SK-N-SH treated with all-trans-retinoic acid at 6 μM for 48 hours (cell line): ENCODE measurements at regions not wholly inside any gene's neighbourhood (a gene's known extent, or its start where the extent isn't known, plus 50 kb on each side); places are given as distances from the start of the nearest gene placed in this dataset.
"Not testable (repeated sequence)": the region's sequence is repeated elsewhere in the genome, so short reads cannot be mapped to it uniquely, and the experiment has no call there.

ENCODE experiments used
- ATAC-seq: fragments of 200-7000 bp; cut with Tn5 transposase; 3 replicates; pipeline ENCODE4 v1.9.1; 2020; ENCODE audit warnings: mild to moderate bottlenecking, moderate library complexity
- ARNTL ChIP-seq: fragments of 450-650 bp; formaldehyde crosslinking; IDR thresholded peaks from 2 replicates; pipeline ENCODE4 v1.5.0; 2020; ENCODE audit warnings: low read depth, mild to moderate bottlenecking, moderate library complexity, borderline replicate concordance
- BACH2 ChIP-seq: fragments of 250-450 bp; sonication (Bioruptor Pico); IDR thresholded peaks from 2 replicates; pipeline ENCODE4 v1.9.0; 2021; ENCODE audit warnings: mild to moderate bottlenecking, borderline replicate concordance
- CSDC2 ChIP-seq: fragments of 250-450 bp; sonication (Bioruptor Pico); IDR thresholded peaks from 2 replicates; pipeline ENCODE4 v1.5.0; 2020; ENCODE audit warnings: mild to moderate bottlenecking, moderate library complexity
- ESRRG ChIP-seq: fragments of 250-450 bp; sonication (Bioruptor Pico); IDR thresholded peaks from 2 replicates; pipeline ENCODE4 v1.6.1; 2021; ENCODE audit warnings: mild to moderate bottlenecking
- GLIS3 ChIP-seq: fragments of 250-450 bp; sonication (Bioruptor Pico); IDR thresholded peaks from 2 replicates; pipeline ENCODE4 v1.5.0; 2020; ENCODE audit warnings: mild to moderate bottlenecking, moderate library complexity
- OSR1 ChIP-seq: fragments of 250-450 bp; sonication (Bioruptor Pico); IDR thresholded peaks from 2 replicates; pipeline ENCODE4 v1.8.0; 2022; ENCODE audit warnings: moderate library complexity, mild to moderate bottlenecking, inconsistent platforms
- PPARA ChIP-seq: fragments of 250-450 bp; sonication (Bioruptor Pico); IDR thresholded peaks from 2 replicates; pipeline ENCODE4 v1.5.0; 2020; ENCODE audit warnings: mild to moderate bottlenecking, borderline replicate concordance
- RARB ChIP-seq: fragments of 250-450 bp; sonication (Bioruptor Pico); IDR thresholded peaks from 2 replicates; pipeline ENCODE4 v1.8.0; 2021; ENCODE audit warnings: mild to moderate bottlenecking, moderate library complexity
- SNAI2 ChIP-seq: fragments of 250-450 bp; sonication (Bioruptor Pico); IDR thresholded peaks from 2 replicates; pipeline ENCODE4 v1.5.0; 2020; ENCODE audit warnings: mild to moderate bottlenecking, moderate library complexity
- TCF4 ChIP-seq: fragments of 250-450 bp; sonication (Bioruptor Pico); IDR thresholded peaks from 2 replicates; pipeline ENCODE4 v1.8.0; 2021; ENCODE audit warnings: mild to moderate bottlenecking, moderate library complexity, borderline replicate concordance
- TOX ChIP-seq: fragments of 250-450 bp; sonication (Bioruptor Pico); IDR thresholded peaks from 2 replicates; pipeline ENCODE4 v1.8.0; 2021; ENCODE audit warnings: mild to moderate bottlenecking, moderate library complexity, borderline replicate concordance
- ZC3H10 ChIP-seq: fragments of 250-450 bp; sonication (Bioruptor Pico); IDR thresholded peaks from 2 replicates; pipeline ENCODE4 v1.5.1; 2021; ENCODE audit warnings: mild to moderate bottlenecking, moderate library complexity
- ZFP3 ChIP-seq: fragments of 250-450 bp; sonication (Bioruptor Pico); IDR thresholded peaks from 2 replicates; pipeline ENCODE4 v1.5.0; 2020; ENCODE audit warnings: mild to moderate bottlenecking, moderate library complexity
- ZFP30 ChIP-seq: fragments of 450-650 bp; formaldehyde crosslinking; IDR thresholded peaks from 2 replicates; pipeline ENCODE4 v1.5.0; 2022; ENCODE audit warnings: mild to moderate bottlenecking, moderate library complexity
- ZNF565 ChIP-seq: fragments of 450-650 bp; formaldehyde crosslinking; conservative IDR thresholded peaks from 2 replicates; pipeline ENCODE4 v1.5.0; 2020; ENCODE audit warnings: low read depth, mild to moderate bottlenecking, moderate library complexity
- ZNF70 ChIP-seq: fragments of 450-650 bp; formaldehyde crosslinking; IDR thresholded peaks from 2 replicates; pipeline ENCODE4 v1.5.0; 2020; ENCODE audit warnings: mild to moderate bottlenecking, moderate library complexity
- ZNF8 ChIP-seq: fragments of 450-650 bp; formaldehyde crosslinking; IDR thresholded peaks from 2 replicates; pipeline ENCODE4 v1.5.0; 2020; ENCODE audit warnings: mild to moderate bottlenecking, moderate library complexity
- TF ChIP-seq, protein P1 (sequence below): fragments of 250-450 bp; sonication (Bioruptor Pico); IDR thresholded peaks from 2 replicates; pipeline ENCODE4 v1.5.1; 2021; ENCODE audit warnings: mild to moderate bottlenecking, moderate library complexity
- TF ChIP-seq, protein P2 (sequence below): fragments of 250-450 bp; sonication (Bioruptor Pico); IDR thresholded peaks from 2 replicates; pipeline ENCODE4 v1.5.0; 2020; ENCODE audit warnings: mild to moderate bottlenecking, moderate library complexity
- TF ChIP-seq, protein P3 (sequence below): fragments of 250-450 bp; sonication (Bioruptor Pico); IDR thresholded peaks from 2 replicates; pipeline ENCODE4 v1.8.0; 2021; ENCODE audit warnings: low read depth, mild to moderate bottlenecking, moderate library complexity, borderline replicate concordance
- TF ChIP-seq, protein P4 (sequence below): fragments of 250-450 bp; sonication (Bioruptor Pico); IDR thresholded peaks from 2 replicates; pipeline ENCODE4 v1.5.1; 2020; ENCODE audit warnings: low read depth, mild to moderate bottlenecking, moderate library complexity
- TF ChIP-seq, protein P5 (sequence below): fragments of 250-450 bp; sonication (Bioruptor Pico); IDR thresholded peaks from 2 replicates; pipeline ENCODE4 v1.8.0; 2020; ENCODE audit warnings: mild to moderate bottlenecking, moderate library complexity, borderline replicate concordance

DNA sequence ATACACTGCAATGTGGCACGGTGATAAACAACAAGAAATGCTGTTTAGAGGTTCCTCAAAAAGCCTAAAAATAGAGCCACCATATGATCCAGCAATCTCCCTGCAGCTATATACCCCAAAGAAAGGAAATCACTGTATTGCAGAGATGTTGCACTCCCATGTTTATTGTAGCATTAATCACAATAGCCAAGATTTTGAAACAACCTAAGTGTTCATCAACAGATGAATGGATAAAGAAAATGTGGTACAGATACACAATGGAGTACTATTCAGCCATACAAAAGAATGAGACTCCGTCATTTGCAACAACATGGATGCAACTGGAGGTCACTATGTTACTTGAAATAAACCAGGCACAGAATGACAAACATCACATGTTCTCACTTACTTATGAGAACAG lies 365.8 kb upstream of the DIPK2B start:
- no peak for ATAC-seq

DNA sequence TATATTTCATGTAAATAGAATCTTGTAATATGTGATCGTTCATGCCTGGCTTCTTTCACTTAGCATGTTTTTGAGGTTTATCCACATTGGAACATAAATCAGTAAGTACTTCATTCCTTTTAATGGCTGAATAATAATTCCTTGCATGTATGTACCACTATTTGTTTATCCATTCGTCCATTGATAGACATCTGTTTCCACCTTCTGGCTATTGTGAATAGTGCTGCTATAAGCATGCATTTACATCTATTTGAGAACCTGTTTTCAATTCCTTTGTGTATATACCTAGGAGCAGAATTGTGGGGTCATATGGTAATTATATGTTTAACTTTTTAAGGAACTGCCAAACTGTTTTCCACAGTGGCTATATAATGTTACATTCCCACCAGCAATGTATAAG lies 356.7 kb upstream of the DIPK2B start:
- 0 out of 3 replicates have a peak, but pooled peaks have one; percentile 28 for ATAC-seq
- TF ChIP-seq, protein P1, sequence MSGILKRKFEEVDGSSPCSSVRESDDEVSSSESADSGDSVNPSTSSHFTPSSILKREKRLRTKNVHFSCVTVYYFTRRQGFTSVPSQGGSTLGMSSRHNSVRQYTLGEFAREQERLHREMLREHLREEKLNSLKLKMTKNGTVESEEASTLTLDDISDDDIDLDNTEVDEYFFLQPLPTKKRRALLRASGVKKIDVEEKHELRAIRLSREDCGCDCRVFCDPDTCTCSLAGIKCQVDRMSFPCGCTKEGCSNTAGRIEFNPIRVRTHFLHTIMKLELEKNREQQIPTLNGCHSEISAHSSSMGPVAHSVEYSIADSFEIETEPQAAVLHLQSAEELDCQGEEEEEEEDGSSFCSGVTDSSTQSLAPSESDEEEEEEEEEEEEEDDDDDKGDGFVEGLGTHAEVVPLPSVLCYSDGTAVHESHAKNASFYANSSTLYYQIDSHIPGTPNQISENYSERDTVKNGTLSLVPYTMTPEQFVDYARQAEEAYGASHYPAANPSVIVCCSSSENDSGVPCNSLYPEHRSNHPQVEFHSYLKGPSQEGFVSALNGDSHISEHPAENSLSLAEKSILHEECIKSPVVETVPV (CRISPR knock-in tag), result no peak
- no peak for TF ChIP-seq CSDC2 (CRISPR knock-in tag)
- TF ChIP-seq ZFP3 (CRISPR knock-in tag), result no peak
- no peak for TF ChIP-seq TOX
- no peak for TF ChIP-seq OSR1 (CRISPR knock-in tag)
- TF ChIP-seq ZC3H10, result no peak
- no peak for TF ChIP-seq BACH2
- TF ChIP-seq, all 23 proteins: peak for 0

More for the DNA sequence above, 365.8 kb upstream of the DIPK2B start:
- TF ChIP-seq SNAI2 (no peak), GLIS3 (no peak)

DNA sequence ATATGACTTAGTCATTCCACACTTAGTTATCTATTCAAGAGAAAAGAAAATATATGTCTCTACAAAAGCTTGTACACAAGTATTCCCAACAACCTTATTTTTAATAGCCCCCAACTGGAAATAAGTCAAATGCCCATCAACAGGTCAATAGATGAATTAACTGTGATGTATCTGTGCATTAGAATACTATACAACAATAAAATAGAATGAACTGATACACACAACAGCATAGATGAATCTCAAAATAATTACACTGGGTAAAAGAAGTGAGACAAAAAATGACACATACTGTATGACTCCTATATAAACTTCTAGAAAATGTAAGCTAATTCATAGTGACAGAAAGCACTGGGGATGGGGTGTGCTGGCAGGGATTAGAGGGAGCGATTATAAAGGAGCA lies 354.1 kb upstream of the DIPK2B start:
- no peak for TF ChIP-seq PPARA
- TF ChIP-seq, protein P2, sequence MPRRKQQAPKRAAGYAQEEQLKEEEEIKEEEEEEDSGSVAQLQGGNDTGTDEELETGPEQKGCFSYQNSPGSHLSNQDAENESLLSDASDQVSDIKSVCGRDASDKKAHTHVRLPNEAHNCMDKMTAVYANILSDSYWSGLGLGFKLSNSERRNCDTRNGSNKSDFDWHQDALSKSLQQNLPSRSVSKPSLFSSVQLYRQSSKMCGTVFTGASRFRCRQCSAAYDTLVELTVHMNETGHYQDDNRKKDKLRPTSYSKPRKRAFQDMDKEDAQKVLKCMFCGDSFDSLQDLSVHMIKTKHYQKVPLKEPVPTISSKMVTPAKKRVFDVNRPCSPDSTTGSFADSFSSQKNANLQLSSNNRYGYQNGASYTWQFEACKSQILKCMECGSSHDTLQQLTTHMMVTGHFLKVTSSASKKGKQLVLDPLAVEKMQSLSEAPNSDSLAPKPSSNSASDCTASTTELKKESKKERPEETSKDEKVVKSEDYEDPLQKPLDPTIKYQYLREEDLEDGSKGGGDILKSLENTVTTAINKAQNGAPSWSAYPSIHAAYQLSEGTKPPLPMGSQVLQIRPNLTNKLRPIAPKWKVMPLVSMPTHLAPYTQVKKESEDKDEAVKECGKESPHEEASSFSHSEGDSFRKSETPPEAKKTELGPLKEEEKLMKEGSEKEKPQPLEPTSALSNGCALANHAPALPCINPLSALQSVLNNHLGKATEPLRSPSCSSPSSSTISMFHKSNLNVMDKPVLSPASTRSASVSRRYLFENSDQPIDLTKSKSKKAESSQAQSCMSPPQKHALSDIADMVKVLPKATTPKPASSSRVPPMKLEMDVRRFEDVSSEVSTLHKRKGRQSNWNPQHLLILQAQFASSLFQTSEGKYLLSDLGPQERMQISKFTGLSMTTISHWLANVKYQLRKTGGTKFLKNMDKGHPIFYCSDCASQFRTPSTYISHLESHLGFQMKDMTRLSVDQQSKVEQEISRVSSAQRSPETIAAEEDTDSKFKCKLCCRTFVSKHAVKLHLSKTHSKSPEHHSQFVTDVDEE, result no peak
- no peak for TF ChIP-seq ZNF565 (CRISPR knock-in tag)
- no peak for TF ChIP-seq RARB (CRISPR knock-in tag)
- TF ChIP-seq ESRRG (CRISPR knock-in tag), result no peak
- TF ChIP-seq ZNF8 (CRISPR knock-in tag), result no peak
- no peak for TF ChIP-seq CSDC2 (CRISPR knock-in tag)
- TF ChIP-seq ARNTL (CRISPR knock-in tag), result no peak
- TF ChIP-seq TOX, result no peak
- TF ChIP-seq BACH2, result no peak
- TF ChIP-seq SNAI2, result no peak
- no peak for TF ChIP-seq TCF4 (CRISPR knock-in tag)
- ATAC-seq, result no peak

DNA sequence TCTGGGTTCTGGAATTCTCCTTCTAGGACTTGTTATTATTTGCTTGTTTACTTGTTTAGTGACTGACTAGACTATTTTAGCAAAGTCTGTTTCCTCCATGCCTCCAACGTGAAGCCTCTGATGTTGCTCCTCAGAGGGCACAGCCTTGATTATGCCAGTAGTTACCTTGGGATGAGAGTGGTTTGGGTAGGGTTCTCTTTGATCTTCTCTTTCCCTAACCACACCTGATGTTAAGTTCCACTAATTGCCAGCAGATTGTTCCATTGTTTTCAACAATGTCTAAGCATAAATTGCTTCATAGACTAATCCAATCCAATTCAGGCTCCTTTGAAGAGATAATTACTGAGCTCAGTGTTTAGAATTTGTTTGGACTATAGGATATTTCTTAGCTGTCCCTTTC lies 352.7 kb upstream of the DIPK2B start:
- ATAC-seq, result no peak
- TF ChIP-seq ZNF70 (CRISPR knock-in tag) (no peak), RARB (CRISPR knock-in tag) (no peak), TOX (no peak), TCF4 (CRISPR knock-in tag) (no peak), ZNF8 (CRISPR knock-in tag) (no peak), PPARA (no peak), GLIS3 (no peak), ZFP30 (CRISPR knock-in tag) (no peak), SNAI2 (no peak), BACH2 (no peak), ARNTL (CRISPR knock-in tag) (no peak)
- TF ChIP-seq, protein P3, sequence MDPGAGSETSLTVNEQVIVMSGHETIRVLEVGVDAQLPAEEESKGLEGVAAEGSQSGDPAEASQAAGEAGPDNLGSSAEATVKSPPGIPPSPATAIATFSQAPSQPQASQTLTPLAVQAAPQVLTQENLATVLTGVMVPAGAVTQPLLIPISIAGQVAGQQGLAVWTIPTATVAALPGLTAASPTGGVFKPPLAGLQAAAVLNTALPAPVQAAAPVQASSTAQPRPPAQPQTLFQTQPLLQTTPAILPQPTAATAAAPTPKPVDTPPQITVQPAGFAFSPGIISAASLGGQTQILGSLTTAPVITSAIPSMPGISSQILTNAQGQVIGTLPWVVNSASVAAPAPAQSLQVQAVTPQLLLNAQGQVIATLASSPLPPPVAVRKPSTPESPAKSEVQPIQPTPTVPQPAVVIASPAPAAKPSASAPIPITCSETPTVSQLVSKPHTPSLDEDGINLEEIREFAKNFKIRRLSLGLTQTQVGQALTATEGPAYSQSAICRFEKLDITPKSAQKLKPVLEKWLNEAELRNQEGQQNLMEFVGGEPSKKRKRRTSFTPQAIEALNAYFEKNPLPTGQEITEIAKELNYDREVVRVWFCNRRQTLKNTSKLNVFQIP (CRISPR knock-in tag), result no peak
- TF ChIP-seq, protein P4, sequence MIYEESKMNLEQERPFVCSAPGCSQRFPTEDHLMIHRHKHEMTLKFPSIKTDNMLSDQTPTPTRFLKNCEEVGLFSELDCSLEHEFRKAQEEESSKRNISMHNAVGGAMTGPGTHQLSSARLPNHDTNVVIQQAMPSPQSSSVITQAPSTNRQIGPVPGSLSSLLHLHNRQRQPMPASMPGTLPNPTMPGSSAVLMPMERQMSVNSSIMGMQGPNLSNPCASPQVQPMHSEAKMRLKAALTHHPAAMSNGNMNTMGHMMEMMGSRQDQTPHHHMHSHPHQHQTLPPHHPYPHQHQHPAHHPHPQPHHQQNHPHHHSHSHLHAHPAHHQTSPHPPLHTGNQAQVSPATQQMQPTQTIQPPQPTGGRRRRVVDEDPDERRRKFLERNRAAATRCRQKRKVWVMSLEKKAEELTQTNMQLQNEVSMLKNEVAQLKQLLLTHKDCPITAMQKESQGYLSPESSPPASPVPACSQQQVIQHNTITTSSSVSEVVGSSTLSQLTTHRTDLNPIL (CRISPR knock-in tag), result no peak
- TF ChIP-seq, protein P2, result no peak
- TF ChIP-seq, protein P5, sequence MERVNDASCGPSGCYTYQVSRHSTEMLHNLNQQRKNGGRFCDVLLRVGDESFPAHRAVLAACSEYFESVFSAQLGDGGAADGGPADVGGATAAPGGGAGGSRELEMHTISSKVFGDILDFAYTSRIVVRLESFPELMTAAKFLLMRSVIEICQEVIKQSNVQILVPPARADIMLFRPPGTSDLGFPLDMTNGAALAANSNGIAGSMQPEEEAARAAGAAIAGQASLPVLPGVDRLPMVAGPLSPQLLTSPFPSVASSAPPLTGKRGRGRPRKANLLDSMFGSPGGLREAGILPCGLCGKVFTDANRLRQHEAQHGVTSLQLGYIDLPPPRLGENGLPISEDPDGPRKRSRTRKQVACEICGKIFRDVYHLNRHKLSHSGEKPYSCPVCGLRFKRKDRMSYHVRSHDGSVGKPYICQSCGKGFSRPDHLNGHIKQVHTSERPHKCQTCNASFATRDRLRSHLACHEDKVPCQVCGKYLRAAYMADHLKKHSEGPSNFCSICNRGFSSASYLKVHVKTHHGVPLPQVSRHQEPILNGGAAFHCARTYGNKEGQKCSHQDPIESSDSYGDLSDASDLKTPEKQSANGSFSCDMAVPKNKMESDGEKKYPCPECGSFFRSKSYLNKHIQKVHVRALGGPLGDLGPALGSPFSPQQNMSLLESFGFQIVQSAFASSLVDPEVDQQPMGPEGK (CRISPR knock-in tag), result no peak
- TF ChIP-seq, protein P1 (CRISPR knock-in tag), result no peak
- TF ChIP-seq, all 23 proteins: peak for 0

DNA sequence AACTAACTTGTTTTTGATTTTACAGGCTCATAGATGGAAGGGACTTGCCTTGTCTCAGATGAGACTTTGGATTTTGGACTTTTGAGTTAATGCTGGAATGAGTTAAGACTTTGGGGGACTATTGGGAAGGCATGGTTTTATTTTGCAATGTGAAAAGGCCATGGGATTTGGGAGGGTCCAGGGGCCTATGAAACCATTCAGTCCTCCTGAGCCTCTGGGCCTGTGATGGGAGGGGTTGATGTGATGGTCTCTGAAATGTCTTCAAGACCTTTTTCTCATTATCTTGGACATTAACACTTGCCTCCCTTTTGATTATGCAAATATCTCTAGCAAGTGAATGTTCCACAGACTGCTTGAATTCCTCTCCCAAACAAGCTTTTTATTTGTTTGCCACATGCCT lies 346.0 kb upstream of the DIPK2B start:
- not testable (repeated sequence) for ATAC-seq
